ENCODE measurements at regions not wholly inside any gene's neighbourhood (a gene's known extent, or its start where the extent isn't known, plus 50 kb on each side); places are given as distances from the start of the nearest gene placed in this dataset.

DNA sequence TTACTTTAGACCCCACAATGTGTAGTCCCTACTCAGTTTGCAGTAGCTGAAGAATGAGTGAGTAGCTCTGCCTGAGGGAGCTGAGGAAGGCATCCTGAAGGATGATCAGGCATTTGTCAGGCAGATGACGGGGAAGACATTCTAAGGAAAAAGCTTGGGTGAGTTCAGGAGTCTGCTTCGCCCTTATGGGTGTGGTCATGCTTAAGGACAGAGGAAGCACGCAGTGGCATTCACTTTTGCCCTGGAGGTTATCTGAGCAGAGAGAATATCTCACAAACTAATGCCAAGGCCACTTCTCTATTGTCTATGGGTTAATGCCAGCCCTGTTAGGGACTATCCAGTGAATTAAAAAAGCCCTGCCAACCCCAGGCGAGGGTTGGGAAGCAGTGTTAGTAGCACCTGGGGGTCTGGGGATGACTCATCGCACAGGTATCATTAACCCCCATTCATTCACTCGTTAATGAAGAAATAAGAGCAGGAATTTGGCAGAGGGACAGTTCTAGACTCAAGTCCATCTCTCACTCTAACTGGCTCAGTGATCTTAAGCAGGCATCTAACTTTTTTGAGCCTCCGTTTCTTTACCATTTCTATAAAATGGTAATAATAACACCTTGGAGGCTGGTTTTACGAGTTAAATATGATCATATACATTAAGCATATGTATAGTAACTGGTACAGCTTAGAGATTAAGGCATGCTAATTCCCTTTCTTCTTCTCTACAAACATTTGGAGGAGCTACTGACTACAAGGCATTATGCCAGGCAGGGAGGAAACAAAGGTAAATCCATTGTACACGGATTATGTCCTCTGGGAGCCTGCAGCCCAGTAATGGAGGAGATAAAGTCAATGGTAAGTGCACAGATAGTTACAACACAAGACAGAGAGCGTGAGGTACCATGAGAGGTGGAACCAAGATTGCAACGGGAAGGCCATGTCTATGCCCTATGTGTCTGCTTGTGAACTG lies 93.2 kb upstream of the AKIRIN2 start:
- no peaks in the 10 kb centered on the region for H3K79me1 ChIP-seq (ENCODE audit: low read depth, low read length)
- DNase-seq (ENCODE audit: low spot score), result no peak
- H2AK5ac ChIP-seq (ENCODE audit: low read depth, low read length), result no peak overlapping the region
- no peak overlapping the region for H4K8ac ChIP-seq (ENCODE audit: low read depth, low read length)
- no peak overlapping the region for H2AFZ ChIP-seq (ENCODE audit: low read length)
- H2BK120ac ChIP-seq (ENCODE audit: low read depth, low read length), result no peak overlapping the region
- H3K4me3 ChIP-seq (ENCODE audit: low read length in 2 of 2), result no peak overlapping the region
- no peak overlapping the region for H3K23ac ChIP-seq (ENCODE audit: low read depth, low read length, poor library complexity)
- no CpG with 5 or more reads among the region's 11 CpGs for WGBS, 2 donors (ENCODE audit: extremely low coverage in 2 of 2, insufficient read length in 2 of 2, insufficient replicate concordance in 1 of 2)
- H2BK15ac ChIP-seq (ENCODE audit: low read length), result no peak overlapping the region
- no peaks in the 10 kb centered on the region for H3K27me3 ChIP-seq (ENCODE audit: control insufficient read depth in 3 of 3, insufficient read depth in 3 of 3, low read depth in 1 of 3, low read length in 3 of 3)
- no peak overlapping the region for H3K18ac ChIP-seq (ENCODE audit: low read length)
- H3K9me3 ChIP-seq (replicated peaks in 1 of 2; ENCODE audit: control insufficient read depth in 2 of 2, insufficient read depth in 1 of 2, low read depth in 1 of 2, low read length in 2 of 2), result peaks cover 0 to 2% of the 10 kb centered on the region in 2 donors
- no peak overlapping the region for H2BK12ac ChIP-seq (ENCODE audit: low read length)
- H3K36me3 ChIP-seq (replicated peaks in 1 of 2; ENCODE audit: control insufficient read depth in 2 of 2, insufficient read depth in 2 of 2, low read length in 2 of 2), result no peaks in the 10 kb centered on the region
- no peak overlapping the region for H3K14ac ChIP-seq (ENCODE audit: low read length)
- no peak overlapping the region for H3K9ac ChIP-seq (ENCODE audit: low read depth, low read length, poor library complexity)
- H3K27ac ChIP-seq (replicated peaks; ENCODE audit: low read length), result no peak overlapping the region
- no peak overlapping the region for H2BK5ac ChIP-seq (ENCODE audit: low read length)
- H3K4ac ChIP-seq (ENCODE audit: low read length), result no peak overlapping the region
- H3K4me2 ChIP-seq (ENCODE audit: insufficient read depth, low read length, poor library complexity, severe bottlenecking), result no peak overlapping the region
- peaks cover 0 to 2% of the 10 kb centered on the region in 2 donors for H3K4me1 ChIP-seq (ENCODE audit: control insufficient read depth in 2 of 2, insufficient read depth in 1 of 2, low read depth in 1 of 2, low read length in 2 of 2)
- H4K91ac ChIP-seq (ENCODE audit: low read depth, low read length, poor library complexity), result no peak overlapping the region

DNA sequence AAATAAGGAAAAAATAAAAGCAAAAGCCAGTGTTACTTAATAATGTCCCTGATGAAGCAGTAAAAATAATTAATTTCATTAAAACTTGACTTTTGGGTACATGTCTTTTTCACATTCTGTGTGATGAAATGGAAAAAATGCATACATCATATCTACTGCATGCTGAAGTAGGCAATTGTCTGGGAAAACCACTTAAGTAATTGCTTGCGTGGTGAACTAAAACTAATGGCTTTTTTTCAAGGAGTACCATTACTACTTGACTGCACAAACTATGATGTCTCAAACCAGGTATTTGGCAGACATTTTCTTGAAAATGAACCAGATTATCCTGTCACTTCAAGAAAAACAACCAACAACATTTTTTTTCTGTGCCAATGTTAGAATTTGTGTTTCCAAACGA lies 91.3 kb upstream of the AKIRIN2 start:
- DNase-seq (ENCODE audit: low spot score), result no peak
- WGBS, 2 donors (ENCODE audit: extremely low coverage in 2 of 2, insufficient read length in 2 of 2, insufficient replicate concordance in 1 of 2), result no CpG with 5 or more reads among the region's 2 CpGs
- H3K23ac ChIP-seq (ENCODE audit: low read depth, low read length, poor library complexity), result no peak overlapping the region
- peaks cover 0 to 2% of the 10 kb centered on the region in 2 donors for H3K9me3 ChIP-seq (replicated peaks in 1 of 2; ENCODE audit: control insufficient read depth in 2 of 2, insufficient read depth in 1 of 2, low read depth in 1 of 2, low read length in 2 of 2)
- no peak overlapping the region for H2BK12ac ChIP-seq (ENCODE audit: low read length)
- H2BK15ac ChIP-seq (ENCODE audit: low read length), result no peak overlapping the region
- no peak overlapping the region for H3K4me3 ChIP-seq (ENCODE audit: low read length in 2 of 2)
- H3K4me2 ChIP-seq (ENCODE audit: insufficient read depth, low read length, poor library complexity, severe bottlenecking), result no peak overlapping the region
- H3K9ac ChIP-seq (ENCODE audit: low read depth, low read length, poor library complexity), result no peak overlapping the region
- no peak overlapping the region for H4K8ac ChIP-seq (ENCODE audit: low read depth, low read length)
- H4K91ac ChIP-seq (ENCODE audit: low read depth, low read length, poor library complexity), result no peak overlapping the region
- no peak overlapping the region for H2AK5ac ChIP-seq (ENCODE audit: low read depth, low read length)
- H2BK5ac ChIP-seq (ENCODE audit: low read length), result no peak overlapping the region
- no peak overlapping the region for H3K4ac ChIP-seq (ENCODE audit: low read length)
- no peak overlapping the region for H3K14ac ChIP-seq (ENCODE audit: low read length)
- H3K27me3 ChIP-seq (ENCODE audit: control insufficient read depth in 3 of 3, insufficient read depth in 3 of 3, low read depth in 1 of 3, low read length in 3 of 3), result no peaks in the 10 kb centered on the region
- H3K27ac ChIP-seq (replicated peaks; ENCODE audit: low read length), result no peak overlapping the region
- H2BK120ac ChIP-seq (ENCODE audit: low read depth, low read length), result no peak overlapping the region
- H2AFZ ChIP-seq (ENCODE audit: low read length), result no peak overlapping the region
- H3K79me1 ChIP-seq (ENCODE audit: low read depth, low read length), result no peaks in the 10 kb centered on the region
- H3K4me1 ChIP-seq (ENCODE audit: control insufficient read depth in 2 of 2, insufficient read depth in 1 of 2, low read depth in 1 of 2, low read length in 2 of 2), result peaks cover 9 to 11% of the 10 kb centered on the region in 2 donors
- H3K18ac ChIP-seq (ENCODE audit: low read length), result no peak overlapping the region
- H3K36me3 ChIP-seq (replicated peaks in 1 of 2; ENCODE audit: control insufficient read depth in 2 of 2, insufficient read depth in 2 of 2, low read length in 2 of 2), result no peaks in the 10 kb centered on the region

DNA sequence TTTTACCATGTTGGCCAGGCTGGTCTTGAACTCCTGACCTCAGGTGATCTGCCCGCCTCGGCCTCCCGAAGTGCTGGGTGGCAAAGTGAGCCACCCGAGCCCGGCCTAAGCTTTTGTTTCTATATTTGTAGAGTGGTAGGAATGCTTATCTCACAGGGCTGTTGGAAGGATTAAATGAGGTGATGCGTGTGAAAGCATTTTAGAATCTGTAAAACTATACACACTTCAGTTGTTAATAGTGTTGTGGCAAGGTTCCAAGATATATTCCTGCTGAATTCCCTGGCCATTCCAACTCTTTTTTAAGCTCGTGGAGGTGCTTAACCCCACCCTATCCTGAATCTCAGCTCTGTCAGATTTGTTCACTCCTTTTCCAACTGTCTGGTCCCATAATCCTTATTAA lies 89.9 kb upstream of the AKIRIN2 start:
- Histone ChIP-seq H3K4me1 (ENCODE audit: control insufficient read depth in 2 of 2, insufficient read depth in 1 of 2, low read depth in 1 of 2, low read length in 2 of 2) (peaks cover 9 to 11% of the 10 kb centered on the region in 2 donors), H3K4me3 (ENCODE audit: low read length in 2 of 2) (no peak overlapping the region)

DNA sequence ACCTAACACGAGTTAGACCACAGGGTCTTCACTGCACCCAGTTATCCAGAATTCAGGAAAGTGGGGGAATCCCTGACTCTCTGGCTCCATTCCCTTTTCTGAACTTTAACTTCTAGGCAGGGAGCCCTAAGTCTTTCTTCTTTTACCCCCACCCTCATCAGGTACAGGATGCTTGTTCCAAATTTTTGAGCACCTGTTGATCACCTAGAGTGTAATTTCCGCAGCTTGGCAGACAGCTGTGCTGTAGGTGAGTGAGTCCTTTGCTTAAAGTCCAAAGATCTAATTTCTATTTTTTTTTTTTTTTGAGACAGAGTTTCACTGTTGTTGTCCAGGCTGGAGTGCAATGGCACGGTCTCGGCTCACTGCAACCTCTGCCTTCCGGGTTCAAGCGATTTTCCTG lies 89.5 kb upstream of the AKIRIN2 start:
- Histone ChIP-seq H3K9ac (ENCODE audit: low read depth, low read length, poor library complexity) (no peak overlapping the region), H3K14ac (ENCODE audit: low read length) (no peak overlapping the region), H3K4me1 (ENCODE audit: control insufficient read depth in 2 of 2, insufficient read depth in 1 of 2, low read depth in 1 of 2, low read length in 2 of 2) (peaks cover 9 to 11% of the 10 kb centered on the region in 2 donors), H3K4me3 (ENCODE audit: low read length in 2 of 2) (no peak overlapping the region), H4K91ac (ENCODE audit: low read depth, low read length, poor library complexity) (no peak overlapping the region), H3K79me1 (ENCODE audit: low read depth, low read length) (no peaks in the 10 kb centered on the region), H2AFZ (ENCODE audit: low read length) (no peak overlapping the region), H4K8ac (ENCODE audit: low read depth, low read length) (no peak overlapping the region), H3K4ac (ENCODE audit: low read length) (no peak overlapping the region), H3K18ac (ENCODE audit: low read length) (no peak overlapping the region), H2BK15ac (ENCODE audit: low read length) (no peak overlapping the region), H3K36me3 (replicated peaks in 1 of 2; ENCODE audit: control insufficient read depth in 2 of 2, insufficient read depth in 2 of 2, low read length in 2 of 2) (no peaks in the 10 kb centered on the region), H3K27me3 (ENCODE audit: control insufficient read depth in 3 of 3, insufficient read depth in 3 of 3, low read depth in 1 of 3, low read length in 3 of 3) (no peaks in the 10 kb centered on the region), H2BK5ac (ENCODE audit: low read length) (no peak overlapping the region), H3K9me3 (replicated peaks in 1 of 2; ENCODE audit: control insufficient read depth in 2 of 2, insufficient read depth in 1 of 2, low read depth in 1 of 2, low read length in 2 of 2) (peaks cover 0 to 2% of the 10 kb centered on the region in 2 donors), H3K27ac (replicated peaks; ENCODE audit: low read length) (no peak overlapping the region), H2BK12ac (ENCODE audit: low read length) (no peak overlapping the region), H3K23ac (ENCODE audit: low read depth, low read length, poor library complexity) (no peak overlapping the region), H3K4me2 (ENCODE audit: insufficient read depth, low read length, poor library complexity, severe bottlenecking) (no peak overlapping the region), H2AK5ac (ENCODE audit: low read depth, low read length) (no peak overlapping the region), H2BK120ac (ENCODE audit: low read depth, low read length) (no peak overlapping the region)
- WGBS, 2 donors (ENCODE audit: extremely low coverage in 2 of 2, insufficient read length in 2 of 2, insufficient replicate concordance in 1 of 2), result no CpG with 5 or more reads among the region's 6 CpGs
- DNase-seq (ENCODE audit: low spot score), result no peak

More for the DNA sequence above, 89.9 kb upstream of the AKIRIN2 start:
- no CpG with 5 or more reads among the region's 7 CpGs for WGBS, 2 donors (ENCODE audit: extremely low coverage in 2 of 2, insufficient read length in 2 of 2, insufficient replicate concordance in 1 of 2)
- no peak overlapping the region for H3K27ac ChIP-seq (replicated peaks; ENCODE audit: low read length)
- no peak overlapping the region for H2BK12ac ChIP-seq (ENCODE audit: low read length)
- no peak overlapping the region for H3K18ac ChIP-seq (ENCODE audit: low read length)
- H2AFZ ChIP-seq (ENCODE audit: low read length), result no peak overlapping the region
- H4K91ac ChIP-seq (ENCODE audit: low read depth, low read length, poor library complexity), result no peak overlapping the region
- no peak overlapping the region for H3K14ac ChIP-seq (ENCODE audit: low read length)
- no peak for DNase-seq (ENCODE audit: low spot score)
- no peak overlapping the region for H2BK120ac ChIP-seq (ENCODE audit: low read depth, low read length)
- H4K8ac ChIP-seq (ENCODE audit: low read depth, low read length), result no peak overlapping the region
- no peak overlapping the region for H2BK15ac ChIP-seq (ENCODE audit: low read length)
- H3K4me2 ChIP-seq (ENCODE audit: insufficient read depth, low read length, poor library complexity, severe bottlenecking), result no peak overlapping the region
- no peaks in the 10 kb centered on the region for H3K36me3 ChIP-seq (replicated peaks in 1 of 2; ENCODE audit: control insufficient read depth in 2 of 2, insufficient read depth in 2 of 2, low read length in 2 of 2)
- no peak overlapping the region for H3K9ac ChIP-seq (ENCODE audit: low read depth, low read length, poor library complexity)
- H3K4ac ChIP-seq (ENCODE audit: low read length), result no peak overlapping the region
- H2BK5ac ChIP-seq (ENCODE audit: low read length), result no peak overlapping the region
- H2AK5ac ChIP-seq (ENCODE audit: low read depth, low read length), result no peak overlapping the region
- no peaks in the 10 kb centered on the region for H3K79me1 ChIP-seq (ENCODE audit: low read depth, low read length)
- H3K23ac ChIP-seq (ENCODE audit: low read depth, low read length, poor library complexity), result no peak overlapping the region
- H3K9me3 ChIP-seq (replicated peaks in 1 of 2; ENCODE audit: control insufficient read depth in 2 of 2, insufficient read depth in 1 of 2, low read depth in 1 of 2, low read length in 2 of 2), result peaks cover 0 to 2% of the 10 kb centered on the region in 2 donors
- H3K27me3 ChIP-seq (ENCODE audit: control insufficient read depth in 3 of 3, insufficient read depth in 3 of 3, low read depth in 1 of 3, low read length in 3 of 3), result no peaks in the 10 kb centered on the region

All from neuronal stem cell (in vitro differentiated cells).